ENCODE measurements at regions not wholly inside any gene's neighbourhood (a gene's known extent, or its start where the extent isn't known, plus 50 kb on each side); places are given as distances from the start of the nearest gene placed in this dataset.

DNA sequence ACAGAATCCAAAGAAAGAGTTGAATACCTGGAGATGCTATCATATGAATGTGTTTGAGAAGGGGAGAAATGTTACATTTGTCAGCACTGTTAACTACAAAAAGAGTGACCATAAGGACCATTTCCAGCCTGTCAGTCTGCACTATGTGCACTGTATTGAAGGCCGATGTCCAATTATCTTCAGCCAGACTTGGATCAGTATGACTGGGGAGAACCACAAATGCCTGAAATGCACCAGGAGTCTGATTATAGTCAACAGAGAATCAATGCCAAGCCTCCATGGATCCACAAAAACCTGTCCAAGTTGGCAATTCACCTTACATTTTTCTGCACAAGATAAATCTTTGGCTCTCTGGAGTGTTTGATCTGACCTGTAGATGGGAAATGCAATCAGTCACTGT lies 697.5 kb upstream of the SGCG start:
- TF ChIP-seq, protein P1, sequence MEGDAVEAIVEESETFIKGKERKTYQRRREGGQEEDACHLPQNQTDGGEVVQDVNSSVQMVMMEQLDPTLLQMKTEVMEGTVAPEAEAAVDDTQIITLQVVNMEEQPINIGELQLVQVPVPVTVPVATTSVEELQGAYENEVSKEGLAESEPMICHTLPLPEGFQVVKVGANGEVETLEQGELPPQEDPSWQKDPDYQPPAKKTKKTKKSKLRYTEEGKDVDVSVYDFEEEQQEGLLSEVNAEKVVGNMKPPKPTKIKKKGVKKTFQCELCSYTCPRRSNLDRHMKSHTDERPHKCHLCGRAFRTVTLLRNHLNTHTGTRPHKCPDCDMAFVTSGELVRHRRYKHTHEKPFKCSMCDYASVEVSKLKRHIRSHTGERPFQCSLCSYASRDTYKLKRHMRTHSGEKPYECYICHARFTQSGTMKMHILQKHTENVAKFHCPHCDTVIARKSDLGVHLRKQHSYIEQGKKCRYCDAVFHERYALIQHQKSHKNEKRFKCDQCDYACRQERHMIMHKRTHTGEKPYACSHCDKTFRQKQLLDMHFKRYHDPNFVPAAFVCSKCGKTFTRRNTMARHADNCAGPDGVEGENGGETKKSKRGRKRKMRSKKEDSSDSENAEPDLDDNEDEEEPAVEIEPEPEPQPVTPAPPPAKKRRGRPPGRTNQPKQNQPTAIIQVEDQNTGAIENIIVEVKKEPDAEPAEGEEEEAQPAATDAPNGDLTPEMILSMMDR (IDR thresholded peaks at IDR 0.05): no peak
- TF ChIP-seq POLR2A (IDR thresholded peaks at IDR 0.05): no peak
